Astrocyte (in vitro differentiated cells and primary cell): ENCODE measurements at regions not wholly inside any gene's neighbourhood (a gene's known extent, or its start where the extent isn't known, plus 50 kb on each side); places are given as distances from the start of the nearest gene placed in this dataset.

Experiments
- CTCF ChIP-seq: IDR thresholded peaks from 2 replicates; pipeline ENCODE4 v1.5.1; 2011; ENCODE audit warnings: low read depth, mild to moderate bottlenecking, inconsistent platforms, low read length, moderate library complexity; ENCODE audit not compliant: insufficient read depth
- EZH2 ChIP-seq: IDR thresholded peaks from 2 replicates; pipeline ENCODE4 v1.6.1; 2012; ENCODE audit warnings: mild to moderate bottlenecking, low read length, inconsistent platforms; ENCODE audit not compliant: insufficient read depth

- TF ChIP-seq CTCF (no peak), EZH2 (no peak)
Measured at GRCh38 chr1:38477811-38478210, 381.8 kb downstream of the RRAGC start.
